ENCODE measurements at regions not wholly inside any gene's neighbourhood (a gene's known extent, or its start where the extent isn't known, plus 50 kb on each side); places are given as distances from the start of the nearest gene placed in this dataset.

GRCh38 chr9:3099646-3100045 lies 255.8 kb upstream of the PUM3 start:
- TF ChIP-seq CTCF (IDR thresholded peaks at IDR 0.05 in 2 of 3, conservative IDR thresholded peaks at IDR 0.05 in 1 of 3; ENCODE audit: insufficient read depth in 2 of 3, low read depth in 1 of 3, low read length in 3 of 3) (no peak), FOSL1 (tag; conservative IDR thresholded peaks at IDR 0.05) (no peak), TAF1 (IDR thresholded peaks at IDR 0.05; ENCODE audit: control insufficient read depth, extremely low read depth, insufficient read depth, low read length, severe bottlenecking) (no peak), GATAD2B (IDR thresholded peaks at IDR 0.05; ENCODE audit: borderline replicate concordance) (no peak), ZNF830 (CRISPR knock-in tag; IDR thresholded peaks at IDR 0.05) (no peak), SRSF1 (IDR thresholded peaks at IDR 0.05; ENCODE audit: low read depth, low read length) (no peak)

All from K562 (cell line).